Suprapubic skin (tissue), 4 donors: ENCODE measurements at regions not wholly inside any gene's neighbourhood (a gene's known extent, or its start where the extent isn't known, plus 50 kb on each side); places are given as distances from the start of the nearest gene placed in this dataset.

Experiments
- CTCF ChIP-seq, 2 donors: fragments of 200-600 bp in 1 of 2; fragments of 450-650 bp in 1 of 2; sonication (generic) in 1 of 2; IDR thresholded peaks; one replicate each; pipeline ENCODE4 v1.5.1; 2016 to 2019; ENCODE audit warnings: antibody characterized with exemption in 2 of 2, mild to moderate bottlenecking in 1 of 2, moderate library complexity in 1 of 2
- EP300 ChIP-seq: sonication (generic); formaldehyde crosslinking; IDR thresholded peaks from one replicate; pipeline ENCODE4 v1.6.1; 2017; ENCODE audit warnings: antibody characterized with exemption
- POLR2A ChIP-seq, 2 donors: fragments of 450-650 bp; IDR thresholded peaks; one replicate each; pipeline ENCODE4 v1.6.1; 2017; ENCODE audit warnings: antibody characterized with exemption in 2 of 2, mild to moderate bottlenecking in 2 of 2, moderate library complexity in 2 of 2
- POLR2AphosphoS5 ChIP-seq, 3 donors: sonication (generic); formaldehyde crosslinking; IDR thresholded peaks; one replicate each; pipeline ENCODE4 v1.6.1; 2017; ENCODE audit warnings: antibody characterized with exemption in 3 of 3

GRCh38 chr2:599601-600000 is 77.6 kb downstream of the TMEM18 start:
- no peak for TF ChIP-seq POLR2A (IDR thresholded peaks at IDR 0.05)
- no peak for TF ChIP-seq POLR2AphosphoS5 (IDR thresholded peaks at IDR 0.05)
- no peak for TF ChIP-seq CTCF (IDR thresholded peaks at IDR 0.05)
- TF ChIP-seq EP300, result no peak
